OCI-LY3 (cell line): ENCODE measurements at regions not wholly inside any gene's neighbourhood (a gene's known extent, or its start where the extent isn't known, plus 50 kb on each side); places are given as distances from the start of the nearest gene placed in this dataset.

Experiments
- H2AFZ ChIP-seq: fragments of 200-600, 300-600 bp; shearing (Covaris generic); 2 replicates; pipeline ENCODE4 v1.6.0; 2014; ENCODE audit warnings: antibody characterized with exemption, low read depth, low read length
- H3K27ac ChIP-seq: fragments of 200-600, 300-600 bp; sonication (generic); 2 replicates; pipeline ENCODE4 v1.5.1; 2014; ENCODE audit warnings: mild to moderate bottlenecking, low read length, moderate library complexity, mixed read lengths
- H3K27me3 ChIP-seq: fragments of 200-600, 300-600 bp; sonication (generic); 2 replicates; pipeline ENCODE4 v1.6.1; 2014; ENCODE audit warnings: low read depth, low read length, mixed read lengths
- H3K36me3 ChIP-seq: fragments of 200-600, 300-600 bp; sonication (generic); replicated peaks from 2 replicates; pipeline ENCODE3; 2014; ENCODE audit warnings: low read depth, low read length, mixed read lengths
- H3K4me1 ChIP-seq: fragments of 300-600, 200-600 bp; sonication (generic); 2 replicates; pipeline ENCODE4 v1.6.1; 2014; ENCODE audit warnings: low read length, mixed read lengths
- H3K4me2 ChIP-seq: fragments of 200-600, 300-600 bp; sonication (generic); 2 replicates; pipeline ENCODE4 v1.6.1; 2014; ENCODE audit warnings: low read length, mixed read lengths
- H3K4me3 ChIP-seq: fragments of 300-600, 200-600 bp; sonication (generic); 2 replicates; pipeline ENCODE4 v1.5.1; 2014; ENCODE audit warnings: antibody characterized with exemption, mild to moderate bottlenecking, low read length, moderate library complexity
- H3K79me2 ChIP-seq: fragments of 300-600, 200-600 bp; shearing (Covaris generic); 2 replicates; pipeline ENCODE4 v1.6.1; 2014; ENCODE audit warnings: mild to moderate bottlenecking, low read length, mixed read lengths
- H3K9ac ChIP-seq: fragments of 300-600, 200-600 bp; shearing (Covaris generic); 2 replicates; pipeline ENCODE4 v1.6.0; 2014; ENCODE audit warnings: mild to moderate bottlenecking, low read length, moderate library complexity
- H3K9me3 ChIP-seq: fragments of 200-600, 300-600 bp; shearing (Covaris generic); 2 replicates; pipeline ENCODE4 v1.6.1; 2014; ENCODE audit warnings: low read length, mixed read lengths; ENCODE audit not compliant: insufficient read depth
- H4K20me1 ChIP-seq: fragments of 200-600, 300-600 bp; sonication (generic); 2 replicates; pipeline ENCODE4 v1.6.1; 2016; ENCODE audit warnings: low read length, mixed read lengths; ENCODE audit not compliant: insufficient read depth
- CTCF ChIP-seq: fragments of 200-600, 300-600 bp; sonication (generic); IDR thresholded peaks from 2 replicates; pipeline ENCODE4 v1.5.1; 2014; ENCODE audit warnings: antibody characterized with exemption, low read length, low read depth
- EZH2phosphoT487 ChIP-seq: fragments of 200-600 bp; shearing (Covaris generic); IDR thresholded peaks from 2 replicates; pipeline ENCODE4 v1.6.1; 2018; ENCODE audit warnings: antibody characterized with exemption, mixed run types, low read depth

- Histone ChIP-seq H3K27me3 (peaks cover 8% of the 10 kb centered on the region; the same call in 1 of the 2 replicates), H3K9me3 (no peaks in the 10 kb centered on the region), H3K4me2 (no peak overlapping the region), H3K4me3 (no peak overlapping the region), H3K4me1 (no peaks in the 10 kb centered on the region), H3K27ac (no peak overlapping the region), H2AFZ (no peak overlapping the region), H3K9ac (no peak overlapping the region), H3K79me2 (no peaks in the 10 kb centered on the region), H4K20me1 (no peaks in the 10 kb centered on the region), H3K36me3 (no peaks in the 10 kb centered on the region)
- TF ChIP-seq CTCF (no peak), EZH2phosphoT487 (no peak)
Observed at GRCh38 chr14:59097681-59098080, 90.8 kb upstream of the DAAM1 start.

- Histone ChIP-seq H3K36me3 (no peaks in the 10 kb centered on the region), H4K20me1 (no peaks in the 10 kb centered on the region), H3K27me3 (peaks cover 5% of the 10 kb centered on the region; the same call in 1 of the 2 replicates), H3K4me2 (no peak overlapping the region), H3K9ac (no peak overlapping the region), H3K79me2 (no peaks in the 10 kb centered on the region), H2AFZ (no peak overlapping the region), H3K4me3 (no peak overlapping the region), H3K27ac (no peak overlapping the region), H3K9me3 (no peaks in the 10 kb centered on the region), H3K4me1 (no peaks in the 10 kb centered on the region)
- TF ChIP-seq CTCF, result no peak
- TF ChIP-seq EZH2phosphoT487, result no peak
Observed at GRCh38 chr14:59098377-59098776, 90.1 kb upstream of the DAAM1 start.

GRCh38 chr14:59100205-59100604 is 88.3 kb upstream of the DAAM1 start:
- no peak overlapping the region for H3K9ac ChIP-seq
- no peak overlapping the region for H3K4me3 ChIP-seq
- TF ChIP-seq CTCF (no peak), EZH2phosphoT487 (no peak)
- H3K27me3 ChIP-seq, result peaks cover 5% of the 10 kb centered on the region; the same call in 1 of the 2 replicates
- H3K27ac ChIP-seq, result no peak overlapping the region
- no peak overlapping the region for H3K4me2 ChIP-seq
- no peak overlapping the region for H2AFZ ChIP-seq
- no peaks in the 10 kb centered on the region for H3K4me1 ChIP-seq
- H3K79me2 ChIP-seq, result no peaks in the 10 kb centered on the region
- no peaks in the 10 kb centered on the region for H4K20me1 ChIP-seq
- no peaks in the 10 kb centered on the region for H3K9me3 ChIP-seq
- no peaks in the 10 kb centered on the region for H3K36me3 ChIP-seq

GRCh38 chr14:59101476-59101875 is 87.0 kb upstream of the DAAM1 start:
- no peak for TF ChIP-seq CTCF
- no peak for TF ChIP-seq EZH2phosphoT487
- H3K4me3 ChIP-seq, result no peak overlapping the region
- no peaks in the 10 kb centered on the region for H4K20me1 ChIP-seq
- H3K4me2 ChIP-seq, result no peak overlapping the region
- no peak overlapping the region for H3K27ac ChIP-seq
- peaks cover 5% of the 10 kb centered on the region; the same call in 1 of the 2 replicates for H3K27me3 ChIP-seq
- H3K36me3 ChIP-seq, result no peaks in the 10 kb centered on the region
- no peaks in the 10 kb centered on the region for H3K9me3 ChIP-seq
- H3K79me2 ChIP-seq, result no peaks in the 10 kb centered on the region
- H2AFZ ChIP-seq, result no peak overlapping the region
- H3K9ac ChIP-seq, result no peak overlapping the region
- H3K4me1 ChIP-seq, result no peaks in the 10 kb centered on the region
